HL-60 (cell line): ENCODE measurements at regions not wholly inside any gene's neighbourhood (a gene's known extent, or its start where the extent isn't known, plus 50 kb on each side); places are given as distances from the start of the nearest gene placed in this dataset.

ENCODE experiments used
- GABPA ChIP-seq: IDR thresholded peaks from 2 replicates; pipeline ENCODE4 v1.6.1; 2012; ENCODE audit warnings: low read depth
- POLR2AphosphoS5 ChIP-seq: IDR thresholded peaks from 2 replicates; pipeline ENCODE4 v1.6.1; 2012; ENCODE audit warnings: low read depth
- TF ChIP-seq, protein P1 (sequence below): IDR thresholded peaks from one replicate; pipeline ENCODE4 v1.5.1; 2011; ENCODE audit warnings: low read length, control low read depth, inconsistent platforms; ENCODE audit not compliant: insufficient read depth

GRCh38 chr20:52082612-52083011 lies 109.0 kb downstream of the ZFP64 start:
- TF ChIP-seq, protein P1, sequence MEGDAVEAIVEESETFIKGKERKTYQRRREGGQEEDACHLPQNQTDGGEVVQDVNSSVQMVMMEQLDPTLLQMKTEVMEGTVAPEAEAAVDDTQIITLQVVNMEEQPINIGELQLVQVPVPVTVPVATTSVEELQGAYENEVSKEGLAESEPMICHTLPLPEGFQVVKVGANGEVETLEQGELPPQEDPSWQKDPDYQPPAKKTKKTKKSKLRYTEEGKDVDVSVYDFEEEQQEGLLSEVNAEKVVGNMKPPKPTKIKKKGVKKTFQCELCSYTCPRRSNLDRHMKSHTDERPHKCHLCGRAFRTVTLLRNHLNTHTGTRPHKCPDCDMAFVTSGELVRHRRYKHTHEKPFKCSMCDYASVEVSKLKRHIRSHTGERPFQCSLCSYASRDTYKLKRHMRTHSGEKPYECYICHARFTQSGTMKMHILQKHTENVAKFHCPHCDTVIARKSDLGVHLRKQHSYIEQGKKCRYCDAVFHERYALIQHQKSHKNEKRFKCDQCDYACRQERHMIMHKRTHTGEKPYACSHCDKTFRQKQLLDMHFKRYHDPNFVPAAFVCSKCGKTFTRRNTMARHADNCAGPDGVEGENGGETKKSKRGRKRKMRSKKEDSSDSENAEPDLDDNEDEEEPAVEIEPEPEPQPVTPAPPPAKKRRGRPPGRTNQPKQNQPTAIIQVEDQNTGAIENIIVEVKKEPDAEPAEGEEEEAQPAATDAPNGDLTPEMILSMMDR, result no peak
- TF ChIP-seq GABPA (no peak), POLR2AphosphoS5 (no peak)
